A549 (cell line): ENCODE measurements at regions not wholly inside any gene's neighbourhood (a gene's known extent, or its start where the extent isn't known, plus 50 kb on each side); places are given as distances from the start of the nearest gene placed in this dataset.

ENCODE experiments used
- ATAC-seq, 2 experiments: fragments of 200-7000 bp in 1 of 2; fragments of >200 bp in 1 of 2; cut with Nextera tagmentation in 1 of 2; cut with Tn5 transposase in 1 of 2; 3 replicates each; pipeline versions ENCODE4 v1.8.0 to v1.9.1; 2018 to 2020; ENCODE audit warnings: mild to moderate bottlenecking in 1 of 2, moderate library complexity in 1 of 2
- CTCF ChIA-PET: fragments of 300-600 bp; sonication (Branson Sonifier 250); formaldehyde crosslinking; extraction: SDS; loops from one replicate; lab custom pipeline; 2021; ENCODE audit warnings: antibody characterized with exemption, inconsistent platforms; lab: Yijun Ruan, JAX
- POLR2A ChIA-PET: fragments of 350-600 bp; formaldehyde crosslinking; extraction: SDS; loops from one replicate; lab custom pipeline; 2021; ENCODE audit warnings: antibody characterized with exemption, inconsistent platforms; lab: Yijun Ruan, JAX
- DNase-seq, 2 experiments: peaks; one replicate each; pipeline versions ENCODE4 v3.0.0 to v3.0.0-alpha.2; 2011 to 2016; ENCODE audit warnings: low read depth in 1 of 2, low spot score in 1 of 2
- FAIRE-seq: peaks from 2 replicates; lab custom pipeline; 2011; peaks lifted over from hg19 to GRCh38; lab: Jason Lieb, UNC
- H3K27ac ChIP-seq, 2 experiments: fragments of >200 bp; sonication (Bioruptor Twin); formaldehyde crosslinking; 3 replicates each; pipeline ENCODE4 v1.5.1; 2016 to 2017
- H3K4me1 ChIP-seq: fragments of >200 bp; sonication (Bioruptor Twin); formaldehyde crosslinking; 3 replicates; pipeline ENCODE4 v1.6.1; 2016
- H3K4me2 ChIP-seq: fragments of >200 bp; sonication (Bioruptor Twin); formaldehyde crosslinking; 3 replicates; pipeline ENCODE4 v1.6.1; 2016
- H3K4me3 ChIP-seq: fragments of >200 bp; sonication (Bioruptor Twin); formaldehyde crosslinking; 3 replicates; pipeline ENCODE4 v1.5.1; 2016
- H3K9me3 ChIP-seq: fragments of >200 bp; sonication (Bioruptor Twin); formaldehyde crosslinking; 3 replicates; pipeline ENCODE4 v1.6.1; 2016
- ATOH8 ChIP-seq: fragments of 250-450 bp; sonication (Bioruptor Pico); IDR thresholded peaks from 2 replicates; pipeline ENCODE4 v1.5.0; 2020; ENCODE audit warnings: low read depth, mild to moderate bottlenecking, moderate library complexity
- BHLHE40 ChIP-seq: IDR thresholded peaks from 2 replicates; pipeline ENCODE4 v1.6.1; 2012; ENCODE audit warnings: low read depth, low read length, inconsistent platforms
- CBX2 ChIP-seq: fragments of 200-600 bp; sonication (generic); IDR thresholded peaks from 2 replicates; pipeline ENCODE4 v1.6.1; 2016; ENCODE audit warnings: low read depth, mild to moderate bottlenecking, borderline replicate concordance
- CHD2 ChIP-seq: fragments of 150-350 bp; IDR thresholded peaks from 2 replicates; pipeline ENCODE4 v1.6.1; 2014; ENCODE audit warnings: low read length; ENCODE audit not compliant: partially characterized antibody
- CTCF ChIP-seq: fragments of >200 bp; sonication (Bioruptor Twin); formaldehyde crosslinking; IDR thresholded peaks from 3 replicates; pipeline ENCODE4 v1.5.1; 2016
- EHF ChIP-seq: fragments of 250-450 bp; sonication (Bioruptor Pico); IDR thresholded peaks from 2 replicates; pipeline ENCODE4 v1.5.0; 2020; ENCODE audit warnings: mild to moderate bottlenecking
- ELK1 ChIP-seq: fragments of 150-350 bp; IDR thresholded peaks from 2 replicates; pipeline ENCODE4 v1.6.1; 2014; ENCODE audit warnings: low read depth, mild to moderate bottlenecking, low read length
- FOXS1 ChIP-seq: fragments of 250-450 bp; sonication (Bioruptor Pico); IDR thresholded peaks from 2 replicates; pipeline ENCODE4 v1.5.0; 2020; ENCODE audit warnings: mild to moderate bottlenecking, moderate library complexity
- HDAC2 ChIP-seq: fragments of 200-600 bp; sonication (generic); IDR thresholded peaks from 2 replicates; pipeline ENCODE4 v1.6.1; 2016
- HEYL ChIP-seq: fragments of 250-450 bp; sonication (Bioruptor Pico); IDR thresholded peaks from 2 replicates; pipeline ENCODE4 v1.8.0; 2021; ENCODE audit warnings: mild to moderate bottlenecking, moderate library complexity
- KDM1A ChIP-seq: fragments of 200-600 bp; sonication (generic); IDR thresholded peaks from 2 replicates; pipeline ENCODE4 v1.6.1; 2016; ENCODE audit warnings: low read depth, mild to moderate bottlenecking
- MAFK ChIP-seq: fragments of 450-650 bp; IDR thresholded peaks from 2 replicates; pipeline ENCODE4 v1.6.1; 2014; ENCODE audit not compliant: partially characterized antibody
- NFE2L2 ChIP-seq: fragments of 150-350 bp; conservative IDR thresholded peaks from 2 replicates; pipeline ENCODE4 v1.6.1; 2014; ENCODE audit warnings: low read length
- PBX3 ChIP-seq: IDR thresholded peaks from 2 replicates; pipeline ENCODE4 v1.6.1; 2012
- POLR2A ChIP-seq: IDR thresholded peaks from 2 replicates; pipeline ENCODE4 v1.6.1; 2012; ENCODE audit warnings: mild to moderate bottlenecking, low read length
- POLR2AphosphoS2 ChIP-seq: conservative IDR thresholded peaks from 2 replicates; pipeline ENCODE4 v1.6.1; 2012; ENCODE audit warnings: low read length, improper control_type of control experiment, inconsistent platforms
- RARB ChIP-seq: fragments of 250-450 bp; sonication (Bioruptor Pico); IDR thresholded peaks from 2 replicates; pipeline ENCODE4 v1.8.0; 2021; ENCODE audit warnings: mild to moderate bottlenecking, moderate library complexity
- RFX5 ChIP-seq: fragments of 450-650 bp; IDR thresholded peaks from 2 replicates; pipeline ENCODE4 v1.7.1; 2014; ENCODE audit warnings: antibody characterized with exemption, mild to moderate bottlenecking, moderate library complexity
- RNF2 ChIP-seq: fragments of 200-600 bp; sonication (generic); IDR thresholded peaks from 2 replicates; pipeline ENCODE4 v1.6.1; 2016; ENCODE audit warnings: low read depth, mild to moderate bottlenecking, antibody characterized with exemption, moderate library complexity, borderline replicate concordance
- TFCP2L1 ChIP-seq: fragments of 250-450 bp; sonication (Bioruptor Pico); IDR thresholded peaks from 2 replicates; pipeline ENCODE4 v1.5.0; 2021; ENCODE audit warnings: mild to moderate bottlenecking
- TP53 ChIP-seq: fragments of 250-450 bp; sonication (Bioruptor Pico); IDR thresholded peaks from 2 replicates; pipeline ENCODE4 v1.5.0; 2021; ENCODE audit warnings: mild to moderate bottlenecking, moderate library complexity
- ZNF302 ChIP-seq: fragments of 250-450 bp; sonication (Bioruptor Pico); IDR thresholded peaks from 2 replicates; pipeline ENCODE4 v1.9.0; 2021; ENCODE audit warnings: inconsistent platforms, mild to moderate bottlenecking, moderate library complexity
- ZSCAN20 ChIP-seq: fragments of 250-450 bp; sonication (Bioruptor Pico); IDR thresholded peaks from 2 replicates; pipeline ENCODE4 v1.8.0; 2022; ENCODE audit warnings: mild to moderate bottlenecking, moderate library complexity
- WGBS: methylation state at CpG from one replicate; pipeline ENCODE4 v1.1.6; 2017; ENCODE audit errors: missing lambda C conversion rate; 5-methylcytosine and 5-hydroxymethylcytosine counted together
- TF ChIP-seq, protein P1 (sequence below): IDR thresholded peaks from 2 replicates; pipeline ENCODE4 v1.6.1; 2012; ENCODE audit warnings: low read depth, borderline replicate concordance
- TF ChIP-seq, protein P2 (sequence below): fragments of 450-650 bp; IDR thresholded peaks from 2 replicates; pipeline ENCODE4 v1.6.1; 2014; ENCODE audit warnings: antibody characterized with exemption

DNA sequence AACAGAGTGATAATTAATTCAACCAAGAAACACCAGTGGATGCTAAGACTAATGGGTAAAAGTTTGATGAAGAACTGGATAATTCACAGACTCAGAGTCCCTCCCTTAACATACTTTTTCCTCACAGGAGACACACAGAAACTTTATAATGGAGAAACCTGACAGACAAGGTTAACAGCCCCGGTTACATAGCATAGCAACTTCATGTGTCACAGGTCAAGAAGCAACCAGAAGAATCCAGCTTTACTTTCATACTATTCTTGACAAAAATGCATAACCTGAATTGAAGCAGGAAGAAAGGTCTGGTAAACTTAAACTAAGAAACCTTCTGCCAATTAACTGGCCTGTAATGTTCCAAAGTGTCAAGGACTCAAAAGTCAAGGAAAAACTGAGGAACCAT is 375.9 kb downstream of the RNF144B start:
- no peak for DNase-seq
- POLR2A ChIA-PET: no interaction called here
- no peak for ATAC-seq
- H3K4me2 ChIP-seq: no peak overlapping the region
- CTCF ChIA-PET: no interaction called here
- no peak overlapping the region for H3K27ac ChIP-seq
- no peak for FAIRE-seq
- WGBS: 0% methylated on average over 1 of the region's 1 CpG
- no peaks in the 10 kb centered on the region for H3K9me3 ChIP-seq
- no peaks in the 10 kb centered on the region for H3K4me1 ChIP-seq
- H3K4me3 ChIP-seq: no peak overlapping the region
- TF ChIP-seq, protein P1, sequence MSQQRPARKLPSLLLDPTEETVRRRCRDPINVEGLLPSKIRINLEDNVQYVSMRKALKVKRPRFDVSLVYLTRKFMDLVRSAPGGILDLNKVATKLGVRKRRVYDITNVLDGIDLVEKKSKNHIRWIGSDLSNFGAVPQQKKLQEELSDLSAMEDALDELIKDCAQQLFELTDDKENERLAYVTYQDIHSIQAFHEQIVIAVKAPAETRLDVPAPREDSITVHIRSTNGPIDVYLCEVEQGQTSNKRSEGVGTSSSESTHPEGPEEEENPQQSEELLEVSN: no peak
- no peak for TF ChIP-seq FOXS1 (CRISPR knock-in tag)

DNA sequence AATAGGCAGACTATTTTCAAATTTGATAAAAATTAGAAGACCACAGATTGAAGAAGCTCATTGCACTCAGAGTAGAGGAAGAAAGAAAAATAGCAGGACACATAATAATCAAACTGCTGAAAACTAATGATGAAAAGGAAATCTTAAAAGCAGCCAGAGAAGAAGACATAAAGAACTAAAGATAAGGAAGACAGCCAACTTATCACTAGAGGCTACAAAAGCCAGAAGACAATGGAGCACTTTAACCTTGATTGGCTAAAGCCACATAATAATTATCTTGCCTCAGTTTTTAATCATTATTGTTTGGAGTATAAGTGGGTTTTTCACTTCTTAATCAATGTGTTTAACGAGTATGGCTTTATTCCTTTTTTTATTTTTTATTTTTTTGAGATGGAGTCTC is 397.6 kb downstream of the RNF144B start:
- no peaks in the 10 kb centered on the region for H3K9me3 ChIP-seq
- ATAC-seq (no peak), FAIRE-seq (no peak), DNase-seq (no peak)
- H3K4me3 ChIP-seq: no peak overlapping the region
- no peaks in the 10 kb centered on the region for H3K4me1 ChIP-seq
- no peak overlapping the region for H3K4me2 ChIP-seq
- WGBS: 3% methylated on average over 1 of the region's 1 CpG
- POLR2A ChIA-PET: no interaction called here
- TF ChIP-seq EHF: no peak
- TF ChIP-seq TP53 (CRISPR knock-in tag): no peak
- TF ChIP-seq POLR2AphosphoS2: no peak
- no peak for TF ChIP-seq MAFK
- no peak for TF ChIP-seq ZSCAN20 (CRISPR knock-in tag)
- TF ChIP-seq, protein P2, sequence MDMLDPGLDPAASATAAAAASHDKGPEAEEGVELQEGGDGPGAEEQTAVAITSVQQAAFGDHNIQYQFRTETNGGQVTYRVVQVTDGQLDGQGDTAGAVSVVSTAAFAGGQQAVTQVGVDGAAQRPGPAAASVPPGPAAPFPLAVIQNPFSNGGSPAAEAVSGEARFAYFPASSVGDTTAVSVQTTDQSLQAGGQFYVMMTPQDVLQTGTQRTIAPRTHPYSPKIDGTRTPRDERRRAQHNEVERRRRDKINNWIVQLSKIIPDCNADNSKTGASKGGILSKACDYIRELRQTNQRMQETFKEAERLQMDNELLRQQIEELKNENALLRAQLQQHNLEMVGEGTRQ: no peak
- TF ChIP-seq ZNF302 (CRISPR knock-in tag): no peak
- TF ChIP-seq HEYL: no peak
- no peak for TF ChIP-seq RARB (CRISPR knock-in tag)
- TF ChIP-seq RFX5: no peak
- no peak for TF ChIP-seq HDAC2
- TF ChIP-seq, all 56 proteins: peak for 0
- CTCF ChIA-PET: no interaction called here
- no peak overlapping the region for H3K27ac ChIP-seq

- no peak for FAIRE-seq
- Histone ChIP-seq H3K9me3 (no peaks in the 10 kb centered on the region), H3K27ac (no peak overlapping the region)
- 0% methylated on average over 1 of the region's 2 CpGs for WGBS
- TF ChIP-seq POLR2A (no peak), BHLHE40 (no peak), ZSCAN20 (CRISPR knock-in tag) (no peak), MAFK (no peak), RNF2 (no peak), KDM1A (no peak), TP53 (CRISPR knock-in tag) (no peak), NFE2L2 (no peak)
- TF ChIP-seq, all 56 proteins: peak for 0
- no peak overlapping the region for H3K4me3 ChIP-seq
- no peak for DNase-seq
- ATAC-seq: no peak
- ChIA-PET POLR2A (no interaction called here), CTCF (no interaction called here)
- no peaks in the 10 kb centered on the region for H3K4me1 ChIP-seq
- no peak overlapping the region for H3K4me2 ChIP-seq
Observed at GRCh38 chr6:18785810-18786490, 398.8 kb downstream of the RNF144B start.

DNA sequence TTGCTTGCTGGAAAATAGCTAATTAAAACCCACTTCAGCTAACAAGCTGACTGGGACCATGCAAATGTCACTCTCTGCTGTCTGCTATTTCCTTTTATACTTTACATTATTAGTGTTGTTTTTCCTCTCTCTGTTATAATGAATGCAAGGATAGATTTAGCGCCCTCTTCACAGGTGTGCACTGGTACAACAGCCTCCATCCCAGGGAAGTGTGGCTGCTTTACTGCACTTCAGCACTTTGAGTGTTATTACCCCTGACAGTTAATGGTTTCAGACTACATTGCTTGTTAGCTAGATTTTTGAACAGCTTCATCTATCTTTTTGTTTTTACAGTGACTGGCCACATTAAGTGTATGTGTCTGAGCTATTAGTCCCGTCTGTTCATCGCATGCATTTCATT is 405.7 kb downstream of the RNF144B start:
- Histone ChIP-seq H3K27ac (no peak overlapping the region), H3K4me2 (no peak overlapping the region), H3K9me3 (no peaks in the 10 kb centered on the region), H3K4me3 (no peak overlapping the region), H3K4me1 (no peaks in the 10 kb centered on the region)
- DNase-seq: no peak
- CTCF ChIA-PET: no interaction called here
- no peak for ATAC-seq
- FAIRE-seq: no peak
- 6% methylated on average over 3 of the region's 3 CpGs for WGBS
- POLR2A ChIA-PET: no interaction called here
- TF ChIP-seq TFCP2L1 (CRISPR knock-in tag) (no peak), MAFK (no peak), CTCF (no peak), CHD2 (no peak), POLR2AphosphoS2 (no peak), ELK1 (no peak), CBX2 (no peak), ATOH8 (CRISPR knock-in tag) (no peak), PBX3 (no peak)
